ENCODE measurements at regions not wholly inside any gene's neighbourhood (a gene's known extent, or its start where the extent isn't known, plus 50 kb on each side); places are given as distances from the start of the nearest gene placed in this dataset.

DNA sequence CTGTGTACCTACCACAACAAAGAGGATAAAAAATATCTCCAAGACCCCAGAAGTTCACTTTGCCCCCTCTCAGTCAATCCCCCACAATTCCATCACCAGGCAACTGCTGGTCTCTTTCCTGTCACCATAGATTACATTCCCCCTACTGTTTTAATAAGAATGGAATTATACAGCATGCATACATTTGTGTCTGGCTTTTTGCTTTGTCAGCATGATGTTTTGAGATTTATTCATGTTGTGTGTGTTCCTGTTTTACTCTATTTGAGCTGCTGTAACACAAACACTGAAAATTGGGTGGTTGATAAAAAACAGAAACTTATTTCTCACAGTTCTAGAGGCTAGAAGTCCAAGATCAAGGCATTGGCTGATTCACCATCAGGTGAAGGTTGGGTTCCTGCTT, 214.5 kb upstream of the IGFBP3 start:
- TF ChIP-seq, protein P1, sequence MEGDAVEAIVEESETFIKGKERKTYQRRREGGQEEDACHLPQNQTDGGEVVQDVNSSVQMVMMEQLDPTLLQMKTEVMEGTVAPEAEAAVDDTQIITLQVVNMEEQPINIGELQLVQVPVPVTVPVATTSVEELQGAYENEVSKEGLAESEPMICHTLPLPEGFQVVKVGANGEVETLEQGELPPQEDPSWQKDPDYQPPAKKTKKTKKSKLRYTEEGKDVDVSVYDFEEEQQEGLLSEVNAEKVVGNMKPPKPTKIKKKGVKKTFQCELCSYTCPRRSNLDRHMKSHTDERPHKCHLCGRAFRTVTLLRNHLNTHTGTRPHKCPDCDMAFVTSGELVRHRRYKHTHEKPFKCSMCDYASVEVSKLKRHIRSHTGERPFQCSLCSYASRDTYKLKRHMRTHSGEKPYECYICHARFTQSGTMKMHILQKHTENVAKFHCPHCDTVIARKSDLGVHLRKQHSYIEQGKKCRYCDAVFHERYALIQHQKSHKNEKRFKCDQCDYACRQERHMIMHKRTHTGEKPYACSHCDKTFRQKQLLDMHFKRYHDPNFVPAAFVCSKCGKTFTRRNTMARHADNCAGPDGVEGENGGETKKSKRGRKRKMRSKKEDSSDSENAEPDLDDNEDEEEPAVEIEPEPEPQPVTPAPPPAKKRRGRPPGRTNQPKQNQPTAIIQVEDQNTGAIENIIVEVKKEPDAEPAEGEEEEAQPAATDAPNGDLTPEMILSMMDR (IDR thresholded peaks at IDR 0.05), result no peak
- TF ChIP-seq POLR2A (IDR thresholded peaks at IDR 0.05), result no peak

Measured in thyroid gland (tissue), 4 donors.